GM19023 (cell line): ENCODE measurements at regions not wholly inside any gene's neighbourhood (a gene's known extent, or its start where the extent isn't known, plus 50 kb on each side); places are given as distances from the start of the nearest gene placed in this dataset.
"Not testable (repeated sequence)": the region's sequence is repeated elsewhere in the genome, so short reads cannot be mapped to it uniquely, and the experiment has no call there.

ENCODE experiments used
- ATAC-seq: cut with Tn5 transposase; IDR thresholded peaks from one replicate; pipeline ENCODE4 v1.9.1; 2021; ENCODE audit warnings: mild to moderate bottlenecking, moderate library complexity; ENCODE audit not compliant: unreplicated experiment

GRCh38 chr5:125914471-125914870 lies 508.7 kb upstream of the GRAMD2B start:
- ATAC-seq: no peak

DNA sequence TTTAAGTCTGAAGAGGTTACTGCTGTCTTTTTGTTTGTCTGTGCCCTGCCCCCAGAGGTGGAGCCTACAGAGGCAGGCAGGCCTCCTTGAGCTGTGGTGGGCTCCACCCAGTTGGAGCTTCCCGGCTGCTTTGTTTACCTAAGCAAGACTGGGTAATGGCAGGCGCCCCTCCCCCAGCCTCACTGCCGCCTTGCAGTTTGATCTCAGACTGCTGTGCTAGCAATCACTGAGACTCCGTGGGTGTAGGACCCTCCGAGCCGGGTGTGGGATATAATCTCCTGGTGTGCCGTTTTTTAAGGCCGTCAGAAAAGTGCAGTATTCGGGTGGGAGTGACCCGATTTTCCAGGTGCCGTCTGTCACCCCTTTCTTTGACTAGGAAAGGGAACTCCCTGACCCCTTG lies 499.3 kb upstream of the GRAMD2B start:
- ATAC-seq: not testable (repeated sequence)

GRCh38 chr5:125926172-125926571 lies 497.0 kb upstream of the GRAMD2B start:
- ATAC-seq: no peak

DNA sequence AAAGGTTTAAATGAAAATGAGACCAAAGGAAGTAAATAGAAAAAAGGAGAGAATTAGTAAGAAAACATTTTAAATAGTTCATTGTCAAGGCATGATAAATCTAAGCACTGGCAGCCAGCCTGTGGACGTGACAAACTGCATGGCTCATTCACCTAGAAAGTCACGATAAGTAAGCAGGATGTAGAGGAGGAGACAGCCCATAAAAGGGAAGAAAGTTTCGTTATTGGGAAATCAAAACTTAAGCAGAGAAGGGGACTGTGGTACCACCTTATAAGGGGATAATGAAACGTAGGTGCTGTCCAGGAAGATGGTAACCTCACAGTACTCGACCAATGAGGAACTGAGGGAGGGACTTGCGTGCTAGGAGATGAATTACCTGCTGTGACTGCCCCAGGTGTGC lies 494.5 kb upstream of the GRAMD2B start:
- ATAC-seq: no peak

DNA sequence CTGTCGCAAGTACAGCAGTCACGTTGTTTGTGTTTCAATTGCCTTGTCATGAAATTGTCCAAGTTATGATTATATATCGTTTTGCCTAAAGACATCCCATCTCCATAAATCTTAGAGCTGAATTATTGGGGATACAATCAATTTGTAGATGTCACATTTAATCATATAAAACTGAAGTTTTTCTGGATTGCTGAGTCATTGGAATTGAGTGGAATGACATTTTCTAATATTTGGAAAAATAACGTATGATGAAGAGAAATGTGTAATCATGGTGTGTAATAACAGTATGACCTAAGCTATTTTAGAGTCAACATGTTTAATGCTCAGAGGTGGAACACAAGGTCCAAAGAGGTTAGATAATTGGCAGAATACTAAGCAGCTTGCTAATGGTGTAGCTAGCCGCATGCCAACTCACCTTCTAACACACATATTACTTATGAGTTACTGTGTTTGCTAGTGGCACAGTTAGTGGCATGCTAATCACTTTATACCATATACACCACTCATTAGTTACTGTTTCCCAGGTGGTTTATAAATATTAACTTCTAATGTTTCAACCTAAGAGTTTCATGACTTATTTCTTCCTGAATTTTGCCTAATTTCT lies 473.1 kb upstream of the GRAMD2B start:
- no peak for ATAC-seq

GRCh38 chr5:125961150-125961549 lies 462.1 kb upstream of the GRAMD2B start:
- peak; percentile 95 for ATAC-seq

- ATAC-seq: no peak
Measured at GRCh38 chr5:125965577-125965976, 457.6 kb upstream of the GRAMD2B start.

DNA sequence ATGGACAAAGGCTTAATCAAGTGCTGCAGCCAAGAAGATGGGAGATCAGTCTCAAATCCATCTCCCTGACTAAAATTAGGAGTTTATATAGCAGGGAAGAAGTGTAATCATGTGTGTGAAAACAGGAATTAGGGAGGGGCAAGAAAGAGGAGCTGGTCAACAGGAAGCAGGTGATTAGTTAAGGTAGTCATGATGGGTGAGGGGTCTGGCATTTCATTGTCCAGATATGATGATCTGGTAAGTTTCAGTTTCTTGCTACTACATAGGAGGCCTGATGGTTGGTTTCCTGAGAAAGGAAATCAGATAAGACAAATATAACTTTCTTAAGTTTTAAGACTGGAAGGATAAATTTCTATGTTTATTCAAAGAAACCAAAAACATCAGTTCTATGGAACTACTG lies 455.6 kb upstream of the GRAMD2B start:
- ATAC-seq: no peak

- ATAC-seq: no peak
Measured at GRCh38 chr5:125969011-125969813, 454.0 kb upstream of the GRAMD2B start.

DNA sequence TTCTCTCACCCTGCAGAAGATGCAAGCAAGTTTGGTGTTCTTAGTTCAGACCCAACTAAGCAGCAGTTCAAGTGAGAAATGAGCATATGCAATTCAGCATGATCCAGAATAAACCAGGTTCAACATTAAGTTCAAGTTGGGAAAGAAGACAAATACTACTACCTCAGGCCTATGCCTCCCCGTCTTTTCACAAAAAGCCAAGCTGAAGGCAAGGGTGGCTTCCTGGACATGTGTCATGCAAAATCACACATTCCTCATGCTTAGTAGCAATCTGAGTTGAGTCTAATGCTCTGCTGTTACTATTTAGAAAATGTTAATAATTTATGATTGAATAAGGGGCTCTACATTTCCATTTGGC lies 453.4 kb upstream of the GRAMD2B start:
- ATAC-seq: no peak

DNA sequence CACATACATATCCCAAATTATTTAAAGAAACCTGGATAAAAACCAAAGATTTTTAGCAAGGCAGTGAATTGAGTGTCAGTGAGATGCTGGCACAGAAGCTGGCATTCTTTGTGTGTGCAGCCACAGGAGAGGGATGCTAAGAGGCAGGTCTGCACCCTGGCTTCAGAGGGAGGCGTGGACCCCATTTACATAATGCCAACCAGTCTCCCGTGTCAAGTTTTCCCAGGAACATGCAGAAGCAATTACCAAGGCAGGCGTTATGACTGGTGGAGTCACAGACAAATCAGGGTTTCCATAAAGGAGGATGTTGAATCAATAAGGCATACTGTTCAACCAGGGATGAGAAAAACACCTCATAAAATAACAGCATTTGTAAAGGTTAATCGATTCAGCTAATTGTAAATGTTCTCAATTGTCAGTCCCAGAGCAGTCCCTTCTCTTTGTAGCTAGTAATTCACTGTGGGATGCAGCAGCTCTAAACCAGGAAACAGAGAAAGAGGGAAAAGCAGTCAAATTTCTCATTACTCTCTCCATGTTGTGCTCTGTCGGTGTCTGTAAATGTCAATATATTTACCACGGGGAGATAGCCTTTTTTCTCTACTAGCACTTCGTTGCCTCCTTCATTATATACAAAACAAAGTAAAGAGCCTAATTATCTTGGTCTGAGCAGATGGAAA lies 452.4 kb upstream of the GRAMD2B start:
- no peak for ATAC-seq

DNA sequence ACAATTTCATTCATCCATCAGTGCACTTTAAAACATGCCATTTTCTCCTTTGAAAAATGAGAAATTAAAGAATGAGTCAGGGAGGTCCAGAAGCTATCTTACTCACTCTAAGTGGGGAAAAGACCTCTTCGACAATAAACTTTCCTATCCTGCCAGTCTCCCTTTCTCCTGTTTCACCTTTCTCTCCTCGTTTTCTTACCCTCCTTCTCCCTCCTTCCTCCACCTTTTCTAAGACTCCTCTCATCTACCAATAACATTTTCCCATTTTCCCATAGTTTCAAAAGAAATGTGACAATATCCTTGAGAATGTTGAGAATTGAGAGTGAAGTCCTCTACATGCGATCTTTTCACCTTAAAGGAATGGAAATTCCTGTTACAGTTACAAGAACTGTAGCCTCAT lies 450.5 kb upstream of the GRAMD2B start:
- ATAC-seq: no peak

- ATAC-seq: no peak
Measured at GRCh38 chr5:125974679-125975078, 448.5 kb upstream of the GRAMD2B start.

DNA sequence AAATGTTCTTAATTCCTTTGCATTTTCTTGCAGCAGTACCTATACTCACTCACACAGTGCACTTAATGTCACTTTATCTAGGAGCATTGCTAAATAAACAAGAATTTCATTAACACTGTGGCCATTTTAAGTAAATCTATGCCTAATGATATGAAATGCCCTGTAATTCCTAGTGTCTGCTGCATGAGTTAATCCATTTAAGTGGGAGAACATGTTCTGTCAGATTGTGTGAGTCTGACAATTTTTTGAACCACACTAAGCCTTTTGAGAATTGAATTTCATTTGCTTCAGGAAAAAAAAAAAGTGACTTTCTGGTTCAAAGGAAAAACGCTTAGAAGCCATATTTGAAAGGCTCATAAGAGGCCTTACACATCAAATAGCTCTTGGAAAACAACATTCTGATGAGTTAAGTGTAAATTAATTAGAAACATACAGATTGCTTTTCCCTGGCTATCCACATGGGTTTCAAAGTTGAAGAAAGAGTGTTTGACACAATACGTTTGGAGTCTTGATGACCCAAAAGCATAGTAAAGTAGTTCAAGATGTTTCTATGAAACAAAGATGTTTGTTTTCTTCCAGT lies 446.7 kb upstream of the GRAMD2B start:
- no peak for ATAC-seq

DNA sequence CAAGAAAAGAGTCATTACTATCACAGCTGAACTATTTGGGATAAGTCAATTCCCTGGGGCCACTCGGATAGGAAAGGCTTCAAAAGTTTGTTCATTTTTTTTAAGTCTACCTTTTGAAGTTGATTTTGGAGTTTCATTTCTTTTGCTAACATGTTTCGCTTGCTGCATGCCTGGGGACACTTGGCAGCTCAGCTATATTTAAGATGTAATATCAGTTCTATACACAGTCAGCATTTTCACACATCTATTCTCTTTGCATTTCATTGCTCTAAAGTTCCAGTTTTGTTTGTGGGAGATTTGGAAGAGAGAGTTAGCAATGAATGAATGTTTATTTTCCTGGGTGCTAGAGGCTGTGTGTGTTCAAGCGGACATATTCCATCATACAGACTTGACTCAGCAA lies 445.2 kb upstream of the GRAMD2B start:
- no peak for ATAC-seq

DNA sequence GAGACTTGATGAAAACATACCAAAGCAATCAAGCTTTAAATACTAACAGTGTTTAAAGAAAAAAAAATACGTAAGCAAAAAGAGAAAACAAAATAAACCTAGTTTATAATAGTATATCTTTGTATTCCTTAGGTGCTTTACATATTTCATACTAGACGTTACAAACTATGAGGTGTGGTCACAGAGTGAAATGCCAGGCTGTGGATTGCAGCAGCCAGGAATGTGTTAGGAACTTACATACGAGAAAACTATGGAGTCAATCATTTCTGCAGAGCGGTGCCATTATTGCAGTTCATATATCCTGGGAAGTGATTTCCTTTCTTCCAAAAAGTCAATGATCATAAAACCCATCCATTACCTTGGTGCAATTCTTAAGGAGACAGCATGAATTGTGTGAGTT lies 443.6 kb upstream of the GRAMD2B start:
- no peak for ATAC-seq

GRCh38 chr5:125981016-125981415 lies 442.2 kb upstream of the GRAMD2B start:
- no peak for ATAC-seq

DNA sequence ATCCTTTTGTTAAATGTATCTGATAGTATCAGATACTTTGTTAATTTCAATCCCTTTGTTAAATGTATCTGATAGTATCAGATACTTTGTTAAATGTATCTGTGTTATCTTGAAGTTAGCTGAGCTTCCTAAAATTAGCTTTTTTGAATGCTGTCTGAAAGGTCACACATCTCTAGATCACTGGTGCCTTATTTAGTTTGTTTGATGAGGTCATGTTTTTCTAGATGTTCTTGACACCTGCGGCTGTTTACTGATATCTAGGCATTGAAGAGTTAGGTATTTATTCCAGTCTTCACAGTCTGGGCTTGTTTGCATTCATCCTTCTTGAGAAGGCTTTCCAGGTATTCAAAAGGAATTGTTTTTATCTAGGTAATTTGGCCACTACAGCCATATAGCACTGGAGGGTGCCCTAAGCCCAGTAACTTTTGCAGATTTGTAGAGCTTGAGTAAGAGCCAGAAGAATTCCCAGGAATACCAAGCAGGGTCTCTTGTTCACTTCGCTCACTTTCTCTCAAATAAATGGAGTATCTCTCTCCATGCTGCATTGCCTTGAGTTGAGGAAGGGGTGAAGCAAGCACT lies 435.4 kb upstream of the GRAMD2B start:
- no peak for ATAC-seq

GRCh38 chr5:125992050-125992449 lies 431.2 kb upstream of the GRAMD2B start:
- no peak for ATAC-seq

- not testable (repeated sequence) for ATAC-seq
Measured at GRCh38 chr5:125999271-126000030, 423.8 kb upstream of the GRAMD2B start.

DNA sequence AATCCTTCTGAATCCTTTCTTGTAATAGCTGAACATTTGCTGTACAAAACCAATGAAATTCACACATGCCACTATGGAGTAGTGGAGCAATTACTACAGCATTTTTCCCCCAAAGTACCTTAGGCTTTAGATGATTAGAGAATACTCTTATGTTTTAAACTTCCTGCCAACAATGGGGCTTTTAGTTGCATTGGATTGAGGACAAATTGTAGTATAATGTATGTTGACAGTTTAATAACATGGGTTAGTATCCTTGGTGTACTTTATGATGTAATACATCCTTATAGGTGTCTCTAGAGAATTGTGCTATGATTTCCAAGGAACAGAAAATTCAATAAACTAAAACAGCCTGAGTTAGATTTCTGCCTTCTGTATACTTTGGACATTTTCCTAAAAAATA lies 422.7 kb upstream of the GRAMD2B start:
- no peak for ATAC-seq
